Esophagus (tissue), 2 donors: ENCODE measurements at regions not wholly inside any gene's neighbourhood (a gene's known extent, or its start where the extent isn't known, plus 50 kb on each side); places are given as distances from the start of the nearest gene placed in this dataset.

Experiments used
- H3K27ac ChIP-seq, 2 donors: one replicate each; pipeline ENCODE4 v1.5.1; 2013; ENCODE audit warnings: low read depth in 2 of 2, mild to moderate bottlenecking in 2 of 2, inconsistent platforms in 1 of 2, low read length in 1 of 2, moderate library complexity in 1 of 2
- H3K27me3 ChIP-seq, 2 donors: one replicate each; pipeline ENCODE4 v1.6.1; 2013; ENCODE audit warnings: low read length in 2 of 2, control low read depth in 1 of 2, mild to moderate bottlenecking in 1 of 2; ENCODE audit not compliant: insufficient read depth in 2 of 2, control insufficient read depth in 1 of 2
- H3K36me3 ChIP-seq, 2 donors: one replicate each; pipeline ENCODE4 v1.6.1; 2013; ENCODE audit warnings: low read length in 1 of 2; ENCODE audit not compliant: control insufficient read depth in 2 of 2, insufficient read depth in 2 of 2
- H3K4me1 ChIP-seq, 2 donors: one replicate each; pipeline ENCODE4 v1.6.1; 2013; ENCODE audit warnings: low read length in 1 of 2; ENCODE audit not compliant: control insufficient read depth in 2 of 2, insufficient read depth in 2 of 2
- H3K4me3 ChIP-seq, 2 donors: one replicate each; pipeline ENCODE4 v1.5.1; 2013; ENCODE audit warnings: low read length in 2 of 2, mild to moderate bottlenecking in 2 of 2, low read depth in 1 of 2, moderate library complexity in 1 of 2
- H3K9me3 ChIP-seq, 2 donors: one replicate each; pipeline ENCODE4 v1.6.1; 2013; ENCODE audit warnings: mild to moderate bottlenecking in 2 of 2, low read depth in 1 of 2, low read length in 1 of 2, moderate library complexity in 1 of 2; ENCODE audit not compliant: control insufficient read depth in 2 of 2, insufficient read depth in 1 of 2
- WGBS, 2 donors: extraction: QIAGEN DNeasy Blood & Tissue Kit; methylation state at CpG; one replicate each; pipeline ENCODE4 v1.1.7; 2013; 5-methylcytosine and 5-hydroxymethylcytosine counted together
- donor health status: healthy with polysubstance abuse.
- donor health status: Bipolar disorder and iron deficiency.

- H3K36me3 ChIP-seq: no peaks in the 10 kb centered on the region
- WGBS, 2 donors: 70 to 73% methylated on average over 4 of the region's 4 CpGs
- H3K27me3 ChIP-seq: no peaks in the 10 kb centered on the region
- H3K4me3 ChIP-seq: no peak overlapping the region
- H3K9me3 ChIP-seq: no peaks in the 10 kb centered on the region
- no peak overlapping the region for H3K27ac ChIP-seq
- no peaks in the 10 kb centered on the region for H3K4me1 ChIP-seq
Observed at GRCh38 chr20:11826334-11826733, 91.4 kb upstream of the BTBD3 start.

GRCh38 chr20:11832397-11832796 is 85.3 kb upstream of the BTBD3 start:
- Histone ChIP-seq H3K27ac (no peak overlapping the region), H3K27me3 (no peaks in the 10 kb centered on the region), H3K4me3 (no peak overlapping the region), H3K36me3 (no peaks in the 10 kb centered on the region), H3K4me1 (no peaks in the 10 kb centered on the region), H3K9me3 (no peaks in the 10 kb centered on the region)
- WGBS, 2 donors: 85 to 86% methylated on average over 1 of the region's 1 CpG

DNA sequence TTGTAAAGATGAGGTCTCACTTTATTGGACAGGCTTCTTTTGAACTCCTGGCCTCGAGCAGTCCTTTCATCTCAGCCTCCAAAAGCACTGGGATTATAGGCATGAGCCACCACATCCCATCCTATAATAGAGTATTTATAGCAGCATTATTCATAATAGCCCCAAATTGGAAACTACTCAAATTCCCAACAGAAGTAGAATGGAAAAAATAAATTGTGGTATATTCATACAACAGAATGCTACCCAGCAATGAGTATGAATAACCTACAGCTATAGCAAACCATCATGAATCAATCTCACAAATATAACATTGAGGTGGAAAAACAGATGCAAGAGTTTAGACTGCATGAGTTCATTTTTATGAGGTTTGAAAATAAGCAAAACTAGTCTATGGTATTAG is 84.8 kb upstream of the BTBD3 start:
- Histone ChIP-seq H3K4me1 (no peaks in the 10 kb centered on the region), H3K9me3 (no peaks in the 10 kb centered on the region), H3K4me3 (no peak overlapping the region), H3K27me3 (no peaks in the 10 kb centered on the region), H3K36me3 (no peaks in the 10 kb centered on the region), H3K27ac (no peak overlapping the region)
- WGBS, 2 donors: 0% methylated on average over 1 of the region's 1 CpG

DNA sequence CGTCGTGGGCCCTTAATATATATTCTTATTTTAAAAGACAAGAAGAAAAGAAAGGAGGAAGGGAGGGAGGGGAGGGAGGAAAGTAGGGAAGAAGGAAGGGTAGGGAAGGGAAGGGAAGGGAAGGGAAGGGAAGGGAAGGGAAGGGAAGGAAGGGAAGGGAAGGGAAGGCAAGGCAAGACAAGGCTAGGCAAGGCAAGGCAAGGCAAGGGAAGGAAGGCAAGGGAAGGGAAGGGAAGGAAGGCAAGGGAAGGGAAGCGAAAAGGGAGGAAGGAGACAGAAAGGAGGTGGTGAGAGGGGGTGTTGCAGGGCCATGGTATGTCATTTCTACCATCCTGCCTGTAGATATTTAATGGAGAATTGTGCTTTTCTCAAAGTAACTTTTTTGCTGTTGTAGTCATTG is 83.9 kb upstream of the BTBD3 start:
- WGBS, 2 donors: 77 to 83% methylated on average over 3 of the region's 3 CpGs
- Histone ChIP-seq H3K27me3 (no peaks in the 10 kb centered on the region), H3K4me3 (no peak overlapping the region), H3K36me3 (no peaks in the 10 kb centered on the region), H3K27ac (no peak overlapping the region), H3K4me1 (no peaks in the 10 kb centered on the region), H3K9me3 (no peaks in the 10 kb centered on the region)

DNA sequence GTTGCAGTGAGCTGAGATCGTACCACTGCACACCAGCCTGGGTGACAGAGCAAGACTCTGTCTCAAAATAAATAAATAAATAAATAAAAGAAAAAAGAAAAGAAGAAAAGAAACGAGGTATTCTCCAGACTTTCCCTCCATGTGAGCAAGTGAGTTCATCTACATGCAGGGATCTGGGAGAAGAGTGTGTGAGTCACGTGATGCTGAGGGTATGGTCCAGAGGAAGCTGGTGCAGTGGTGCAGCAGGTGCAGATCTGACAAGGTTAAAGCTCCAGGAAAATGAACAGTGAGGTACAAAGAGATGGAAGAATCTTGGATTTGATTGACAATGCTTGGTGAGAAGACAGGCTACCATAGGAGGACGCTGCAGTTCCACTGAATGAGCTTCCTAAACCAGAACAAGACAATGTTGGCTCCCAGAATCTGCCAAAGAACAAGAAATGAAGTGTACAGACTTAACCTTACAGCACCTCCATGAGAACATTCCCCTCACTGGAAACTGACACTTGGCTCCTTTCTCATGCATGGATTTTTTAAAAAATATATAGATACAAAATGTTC is 79.5 kb upstream of the BTBD3 start:
- 69 to 76% methylated on average over 4 of the region's 4 CpGs for WGBS, 2 donors
- Histone ChIP-seq H3K27ac (no peak overlapping the region), H3K36me3 (no peaks in the 10 kb centered on the region), H3K27me3 (no peaks in the 10 kb centered on the region), H3K4me1 (no peaks in the 10 kb centered on the region), H3K4me3 (no peak overlapping the region), H3K9me3 (no peaks in the 10 kb centered on the region)

GRCh38 chr20:11841972-11842461 is 75.7 kb upstream of the BTBD3 start:
- no peaks in the 10 kb centered on the region for H3K4me1 ChIP-seq
- 88 to 92% methylated on average over 3 of the region's 3 CpGs for WGBS, 2 donors
- H3K9me3 ChIP-seq: peaks cover 0 to 2% of the 10 kb centered on the region in 2 donors

DNA sequence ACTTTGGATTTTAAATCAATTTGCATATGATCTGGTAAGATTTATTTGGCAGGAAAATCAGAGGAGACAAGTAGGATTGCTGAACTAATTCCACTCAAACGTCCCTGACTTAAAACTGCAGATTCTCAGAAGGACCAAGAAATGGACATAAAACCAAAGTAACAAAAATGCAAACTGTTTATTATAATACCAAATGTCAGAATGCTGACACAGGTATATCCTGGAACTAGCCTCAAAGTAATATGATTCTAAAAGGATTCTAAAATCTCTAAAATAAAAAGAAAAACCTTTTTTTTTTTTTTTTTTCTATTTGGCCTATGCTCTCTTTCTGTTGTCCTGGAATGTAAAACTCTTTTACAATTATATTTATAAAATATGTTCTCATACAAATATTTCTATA is 74.4 kb upstream of the BTBD3 start:
- no peaks in the 10 kb centered on the region for H3K4me1 ChIP-seq
- 74 to 84% methylated on average over 1 of the region's 1 CpG for WGBS, 2 donors
- H3K4me3 ChIP-seq: no peak overlapping the region
- no peaks in the 10 kb centered on the region for H3K36me3 ChIP-seq
- no peak overlapping the region for H3K27ac ChIP-seq
- peaks cover 0 to 2% of the 10 kb centered on the region in 2 donors for H3K9me3 ChIP-seq
- H3K27me3 ChIP-seq: no peaks in the 10 kb centered on the region

More at GRCh38 chr20:11841972-11842461, 75.7 kb upstream of the BTBD3 start:
- Histone ChIP-seq H3K27me3 (no peaks in the 10 kb centered on the region), H3K4me3 (no peak overlapping the region), H3K36me3 (no peaks in the 10 kb centered on the region), H3K27ac (no peak overlapping the region)

GRCh38 chr20:11844691-11845090 is 73.0 kb upstream of the BTBD3 start:
- Histone ChIP-seq H3K27me3 (no peaks in the 10 kb centered on the region), H3K36me3 (no peaks in the 10 kb centered on the region), H3K4me3 (no peak overlapping the region), H3K4me1 (no peaks in the 10 kb centered on the region), H3K9me3 (peaks cover 0 to 2% of the 10 kb centered on the region in 2 donors), H3K27ac (no peak overlapping the region)

- Histone ChIP-seq H3K9me3 (peaks cover 0 to 2% of the 10 kb centered on the region in 2 donors), H3K4me3 (no peak overlapping the region), H3K36me3 (no peaks in the 10 kb centered on the region), H3K27ac (no peak overlapping the region), H3K4me1 (peaks cover 0 to under 1% of the 10 kb centered on the region in 2 donors), H3K27me3 (no peaks in the 10 kb centered on the region)
- WGBS, 2 donors: 78 to 88% methylated on average over 3 of the region's 3 CpGs
Observed at GRCh38 chr20:11845340-11845739, 72.4 kb upstream of the BTBD3 start.

DNA sequence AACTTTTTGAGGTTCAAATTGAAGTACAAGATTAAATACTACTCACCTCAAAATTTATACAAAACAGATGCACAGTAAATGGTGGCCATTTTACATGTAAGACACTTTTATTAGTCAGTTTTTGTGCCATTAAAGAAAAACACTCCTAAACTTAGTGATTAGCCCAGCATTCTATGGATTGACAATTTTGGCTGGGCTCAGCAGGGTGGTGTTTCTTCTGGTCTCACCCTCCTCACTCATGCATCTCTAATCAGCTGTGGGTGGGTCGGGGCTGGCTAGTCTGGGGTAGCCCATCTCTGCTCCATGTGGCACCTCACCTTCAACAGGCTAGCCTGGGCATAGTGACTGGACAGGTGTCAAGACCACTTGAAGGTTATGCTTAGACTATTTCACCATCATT is 71.6 kb upstream of the BTBD3 start:
- no peaks in the 10 kb centered on the region for H3K36me3 ChIP-seq
- WGBS, 2 donors: 75 to 90% methylated on average over 1 of the region's 1 CpG
- no peak overlapping the region for H3K27ac ChIP-seq
- H3K9me3 ChIP-seq: peaks cover 0 to 2% of the 10 kb centered on the region in 2 donors
- H3K27me3 ChIP-seq: no peaks in the 10 kb centered on the region
- peaks cover 0 to 2% of the 10 kb centered on the region in 2 donors for H3K4me1 ChIP-seq
- no peak overlapping the region for H3K4me3 ChIP-seq
